ENCODE measurements at regions not wholly inside any gene's neighbourhood (a gene's known extent, or its start where the extent isn't known, plus 50 kb on each side); places are given as distances from the start of the nearest gene placed in this dataset.

DNA sequence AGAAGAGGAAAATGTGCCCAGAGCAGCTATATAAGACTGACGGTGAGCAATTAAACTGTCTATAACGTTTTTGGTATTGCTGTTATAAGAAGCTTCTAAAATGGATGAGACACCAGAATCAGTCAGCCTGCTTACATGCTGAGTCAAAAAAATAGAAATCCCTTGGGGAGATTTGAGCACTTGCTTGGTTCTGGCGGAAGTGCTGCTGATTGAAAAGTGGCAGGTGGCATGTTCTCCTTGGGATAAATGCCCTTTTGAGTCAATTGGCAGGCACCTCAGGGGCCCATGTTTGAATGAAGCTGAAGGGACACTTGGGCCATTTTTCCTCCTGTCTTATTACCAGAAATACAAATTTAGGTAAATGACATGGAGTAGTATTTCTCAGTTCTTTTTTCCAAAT is 148.7 kb downstream of the PTCHD1 start (continued):
- no peak for TF ChIP-seq NFIC (IDR thresholded peaks at IDR 0.05; ENCODE audit: low read length)
- TF ChIP-seq ETV5 (CRISPR knock-in tag; IDR thresholded peaks at IDR 0.05; ENCODE audit: borderline replicate concordance) = no peak

GRCh38 chrX:23493941-23494374 is 159.3 kb downstream of the PTCHD1 start:
- ATAC-seq (no peak), DNase-seq (ENCODE audit: low spot score) (no peak), FAIRE-seq (no peak)
- TF ChIP-seq ZFP36L2 (CRISPR knock-in tag; IDR thresholded peaks at IDR 0.05) (no peak), ZNF142 (CRISPR knock-in tag; IDR thresholded peaks at IDR 0.05) (no peak), GABPA (IDR thresholded peaks at IDR 0.05; ENCODE audit: low read depth, low read length) (no peak), GABPA (CRISPR knock-in tag; IDR thresholded peaks at IDR 0.05; ENCODE audit: low read depth) (peak; percentile 12; the same call in 1 of the 2 replicates)
- no peaks in the 10 kb centered on the region for H3K79me2 ChIP-seq (ENCODE audit: insufficient read depth, low read length)
- no peak overlapping the region for H3K27ac ChIP-seq (ENCODE audit: extremely low read length, insufficient read depth, low read length)
- in situ Hi-C loops (cut with HindIII; ENCODE audit: extremely low pct_ligation_motif_present, low pct_unique_long_range_greater_than_20kb) (no loop called here), intact Hi-C loops (cut with micrococcal nuclease; ENCODE audit: unreplicated experiment) (no loop called here)
- no peaks in the 10 kb centered on the region for H3K27me3 ChIP-seq (ENCODE audit: control insufficient read depth in 1 of 2, insufficient read depth in 2 of 2, low read length in 2 of 2)
- no peaks in the 10 kb centered on the region for H4K20me1 ChIP-seq (ENCODE audit: insufficient read depth, low read length)
- ChIA-PET CTCF (ENCODE audit: low intra/inter-chr PET ratio, low total read pairs) (no interaction called here), POLR2A (no interaction called here)
- no peak overlapping the region for H2AFZ ChIP-seq (ENCODE audit: low read length)
- H3K4me3 ChIP-seq (replicated peaks in 1 of 3; ENCODE audit: insufficient read depth in 1 of 3, low read depth in 2 of 3, low read length in 3 of 3) = no peak overlapping the region
- no peak overlapping the region for H3K9ac ChIP-seq (ENCODE audit: insufficient read depth, low read depth, low read length)
- H3K36me3 ChIP-seq (replicated peaks in 1 of 2; ENCODE audit: control insufficient read depth in 1 of 2, insufficient read depth in 2 of 2, low read length in 2 of 2) = no peaks in the 10 kb centered on the region
- WGBS (ENCODE audit: low lambda C conversion rate) = 0% methylated on average over 3 of the region's 3 CpGs
- H3K9me3 ChIP-seq (ENCODE audit: low read length) = no peaks in the 10 kb centered on the region
- no TSS peak for BruUV-seq (replicated peaks)
- H3K4me1 ChIP-seq (ENCODE audit: insufficient read depth, low read length) = no peaks in the 10 kb centered on the region
- H3K4me2 ChIP-seq (ENCODE audit: low read depth, low read length) = no peak overlapping the region

Measured in HepG2 (cell line).